SK-N-SH (cell line): ENCODE measurements at regions not wholly inside any gene's neighbourhood (a gene's known extent, or its start where the extent isn't known, plus 50 kb on each side); places are given as distances from the start of the nearest gene placed in this dataset.

ENCODE experiments used
- CTCF ChIP-seq: fragments of 200-600 bp; sonication (generic); IDR thresholded peaks from 2 replicates; pipeline ENCODE4 v1.6.1; 2017; ENCODE audit warnings: antibody characterized with exemption, mild to moderate bottlenecking, moderate library complexity
- SMC3 ChIP-seq: IDR thresholded peaks from 2 replicates; pipeline ENCODE4 v1.6.1; 2012; ENCODE audit warnings: low read depth, low read length, improper control_type of control experiment
- TF ChIP-seq, protein P1 (sequence below): IDR thresholded peaks from 2 replicates; pipeline ENCODE4 v1.4.0; 2012; ENCODE audit warnings: low read depth
- TF ChIP-seq, protein P2 (sequence below): fragments of 150-350 bp; IDR thresholded peaks from 2 replicates; pipeline ENCODE4 v1.6.1; 2017; ENCODE audit warnings: antibody characterized with exemption, low read length, low read depth, borderline replicate concordance

GRCh38 chr17:77856551-77857305 is 101.8 kb upstream of the TNRC6C start:
- TF ChIP-seq CTCF, result no peak
- TF ChIP-seq, protein P1, sequence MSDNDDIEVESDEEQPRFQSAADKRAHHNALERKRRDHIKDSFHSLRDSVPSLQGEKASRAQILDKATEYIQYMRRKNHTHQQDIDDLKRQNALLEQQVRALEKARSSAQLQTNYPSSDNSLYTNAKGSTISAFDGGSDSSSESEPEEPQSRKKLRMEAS, result no peak
- TF ChIP-seq, protein P2, sequence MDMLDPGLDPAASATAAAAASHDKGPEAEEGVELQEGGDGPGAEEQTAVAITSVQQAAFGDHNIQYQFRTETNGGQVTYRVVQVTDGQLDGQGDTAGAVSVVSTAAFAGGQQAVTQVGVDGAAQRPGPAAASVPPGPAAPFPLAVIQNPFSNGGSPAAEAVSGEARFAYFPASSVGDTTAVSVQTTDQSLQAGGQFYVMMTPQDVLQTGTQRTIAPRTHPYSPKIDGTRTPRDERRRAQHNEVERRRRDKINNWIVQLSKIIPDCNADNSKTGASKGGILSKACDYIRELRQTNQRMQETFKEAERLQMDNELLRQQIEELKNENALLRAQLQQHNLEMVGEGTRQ, result no peak
- no peak for TF ChIP-seq SMC3
